ENCODE measurements at regions not wholly inside any gene's neighbourhood (a gene's known extent, or its start where the extent isn't known, plus 50 kb on each side); places are given as distances from the start of the nearest gene placed in this dataset.
A peak's percentile ranks its signal among the peaks of the same experiment; 100 is the strongest.

- no peak for TF ChIP-seq CTCF (IDR thresholded peaks at IDR 0.05)
- Histone ChIP-seq H3K4me1 (no peaks in the 10 kb centered on the region), H3K9me3 (peaks cover 0 to 21% (median 0%) of the 10 kb centered on the region in 11 donors), H3K4me3 (no peak overlapping the region), H3K36me3 (no peaks in the 10 kb centered on the region), H3K27ac (no peak overlapping the region), H3K27me3 (no peaks in the 10 kb centered on the region)
- DNase-seq, result no peak
- WGBS, 2 donors, result 68 to 73% methylated on average over 2 of the region's 2 CpGs
- no peak for ATAC-seq
- intact Hi-C loops (cut with DNase I), result no loop called here
Measured at GRCh38 chr3:165619069-165619468, 218.2 kb downstream of the BCHE start.

GRCh38 chr3:165617134-165617533 lies 220.1 kb downstream of the BCHE start:
- ATAC-seq (no peak), DNase-seq (no peak)
- Histone ChIP-seq H3K36me3 (no peaks in the 10 kb centered on the region), H3K9me3 (peaks cover 0 to 11% (median 0%) of the 10 kb centered on the region in 11 donors), H3K27ac (no peak overlapping the region), H3K4me1 (no peaks in the 10 kb centered on the region), H3K4me3 (no peak overlapping the region), H3K27me3 (no peaks in the 10 kb centered on the region)
- intact Hi-C loops (cut with DNase I), result no loop called here
- TF ChIP-seq CTCF (IDR thresholded peaks at IDR 0.05), result no peak

- no peak overlapping the region for H3K27ac ChIP-seq
- no peaks in the 10 kb centered on the region for H3K27me3 ChIP-seq
- H3K4me3 ChIP-seq, result no peak overlapping the region
- H3K9me3 ChIP-seq, result peaks cover 0 to 2% (median 0%) of the 10 kb centered on the region in 11 donors
- no peaks in the 10 kb centered on the region for H3K4me1 ChIP-seq
- no peak for ATAC-seq
- WGBS, 2 donors, result 85 to 87% methylated on average over 1 of the region's 1 CpG
- no peaks in the 10 kb centered on the region for H3K36me3 ChIP-seq
- DNase-seq, result no peak
- no peak for TF ChIP-seq CTCF (IDR thresholded peaks at IDR 0.05)
- intact Hi-C loops (cut with DNase I), result no loop called here
Measured at GRCh38 chr3:165614337-165614736, 222.9 kb downstream of the BCHE start.

- no peak for TF ChIP-seq CTCF (IDR thresholded peaks at IDR 0.05)
Measured at GRCh38 chr3:165613014-165613413, 224.2 kb downstream of the BCHE start.

GRCh38 chr3:165607221-165607620 lies 230.0 kb downstream of the BCHE start:
- H3K9me3 ChIP-seq, result no peaks in the 10 kb centered on the region
- no peak for TF ChIP-seq CTCF (IDR thresholded peaks at IDR 0.05)
- intact Hi-C loops (cut with DNase I), result no loop called here
- peak overlapping the region in 1 of 10 donors; percentile 35 for H3K27ac ChIP-seq
- H3K27me3 ChIP-seq, result no peaks in the 10 kb centered on the region
- no peak for DNase-seq
- peaks cover 0 to 9% (median 0%) of the 10 kb centered on the region in 9 donors for H3K4me1 ChIP-seq
- no peaks in the 10 kb centered on the region for H3K36me3 ChIP-seq
- no peak overlapping the region for H3K4me3 ChIP-seq
- peak in 2 of 8 donors; percentile 79 to 80 for ATAC-seq

More at GRCh38 chr3:165613014-165613413, 224.2 kb downstream of the BCHE start:
- no peaks in the 10 kb centered on the region for H3K4me1 ChIP-seq
- 69 to 74% methylated on average over 4 of the region's 4 CpGs for WGBS, 2 donors
- no peaks in the 10 kb centered on the region for H3K36me3 ChIP-seq
- ATAC-seq (no peak), DNase-seq (no peak)
- H3K27me3 ChIP-seq, result no peaks in the 10 kb centered on the region
- intact Hi-C loops (cut with DNase I), result no loop called here
- H3K9me3 ChIP-seq, result peaks cover 0 to 2% (median 0%) of the 10 kb centered on the region in 11 donors
- H3K4me3 ChIP-seq, result no peak overlapping the region
- no peak overlapping the region for H3K27ac ChIP-seq
